HL-60 (cell line): ENCODE measurements at regions not wholly inside any gene's neighbourhood (a gene's known extent, or its start where the extent isn't known, plus 50 kb on each side); places are given as distances from the start of the nearest gene placed in this dataset.

ENCODE experiments used
- GABPA ChIP-seq: IDR thresholded peaks from 2 replicates; pipeline ENCODE4 v1.6.1; 2012; ENCODE audit warnings: low read depth
- POLR2AphosphoS5 ChIP-seq: IDR thresholded peaks from 2 replicates; pipeline ENCODE4 v1.6.1; 2012; ENCODE audit warnings: low read depth
- TF ChIP-seq, protein P1 (sequence below): IDR thresholded peaks from one replicate; pipeline ENCODE4 v1.5.1; 2011; ENCODE audit warnings: low read length, control low read depth, inconsistent platforms; ENCODE audit not compliant: insufficient read depth
- TF ChIP-seq, protein P2 (sequence below): IDR thresholded peaks from 2 replicates; pipeline ENCODE4 v1.6.1; 2012; ENCODE audit warnings: low read depth; ENCODE audit not compliant: insufficient replicate concordance

GRCh38 chr12:67070604-67071003 lies 198.6 kb upstream of the CAND1 start:
- TF ChIP-seq, protein P1, sequence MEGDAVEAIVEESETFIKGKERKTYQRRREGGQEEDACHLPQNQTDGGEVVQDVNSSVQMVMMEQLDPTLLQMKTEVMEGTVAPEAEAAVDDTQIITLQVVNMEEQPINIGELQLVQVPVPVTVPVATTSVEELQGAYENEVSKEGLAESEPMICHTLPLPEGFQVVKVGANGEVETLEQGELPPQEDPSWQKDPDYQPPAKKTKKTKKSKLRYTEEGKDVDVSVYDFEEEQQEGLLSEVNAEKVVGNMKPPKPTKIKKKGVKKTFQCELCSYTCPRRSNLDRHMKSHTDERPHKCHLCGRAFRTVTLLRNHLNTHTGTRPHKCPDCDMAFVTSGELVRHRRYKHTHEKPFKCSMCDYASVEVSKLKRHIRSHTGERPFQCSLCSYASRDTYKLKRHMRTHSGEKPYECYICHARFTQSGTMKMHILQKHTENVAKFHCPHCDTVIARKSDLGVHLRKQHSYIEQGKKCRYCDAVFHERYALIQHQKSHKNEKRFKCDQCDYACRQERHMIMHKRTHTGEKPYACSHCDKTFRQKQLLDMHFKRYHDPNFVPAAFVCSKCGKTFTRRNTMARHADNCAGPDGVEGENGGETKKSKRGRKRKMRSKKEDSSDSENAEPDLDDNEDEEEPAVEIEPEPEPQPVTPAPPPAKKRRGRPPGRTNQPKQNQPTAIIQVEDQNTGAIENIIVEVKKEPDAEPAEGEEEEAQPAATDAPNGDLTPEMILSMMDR, result no peak
- no peak for TF ChIP-seq POLR2AphosphoS5
- no peak for TF ChIP-seq GABPA
- TF ChIP-seq, protein P2, sequence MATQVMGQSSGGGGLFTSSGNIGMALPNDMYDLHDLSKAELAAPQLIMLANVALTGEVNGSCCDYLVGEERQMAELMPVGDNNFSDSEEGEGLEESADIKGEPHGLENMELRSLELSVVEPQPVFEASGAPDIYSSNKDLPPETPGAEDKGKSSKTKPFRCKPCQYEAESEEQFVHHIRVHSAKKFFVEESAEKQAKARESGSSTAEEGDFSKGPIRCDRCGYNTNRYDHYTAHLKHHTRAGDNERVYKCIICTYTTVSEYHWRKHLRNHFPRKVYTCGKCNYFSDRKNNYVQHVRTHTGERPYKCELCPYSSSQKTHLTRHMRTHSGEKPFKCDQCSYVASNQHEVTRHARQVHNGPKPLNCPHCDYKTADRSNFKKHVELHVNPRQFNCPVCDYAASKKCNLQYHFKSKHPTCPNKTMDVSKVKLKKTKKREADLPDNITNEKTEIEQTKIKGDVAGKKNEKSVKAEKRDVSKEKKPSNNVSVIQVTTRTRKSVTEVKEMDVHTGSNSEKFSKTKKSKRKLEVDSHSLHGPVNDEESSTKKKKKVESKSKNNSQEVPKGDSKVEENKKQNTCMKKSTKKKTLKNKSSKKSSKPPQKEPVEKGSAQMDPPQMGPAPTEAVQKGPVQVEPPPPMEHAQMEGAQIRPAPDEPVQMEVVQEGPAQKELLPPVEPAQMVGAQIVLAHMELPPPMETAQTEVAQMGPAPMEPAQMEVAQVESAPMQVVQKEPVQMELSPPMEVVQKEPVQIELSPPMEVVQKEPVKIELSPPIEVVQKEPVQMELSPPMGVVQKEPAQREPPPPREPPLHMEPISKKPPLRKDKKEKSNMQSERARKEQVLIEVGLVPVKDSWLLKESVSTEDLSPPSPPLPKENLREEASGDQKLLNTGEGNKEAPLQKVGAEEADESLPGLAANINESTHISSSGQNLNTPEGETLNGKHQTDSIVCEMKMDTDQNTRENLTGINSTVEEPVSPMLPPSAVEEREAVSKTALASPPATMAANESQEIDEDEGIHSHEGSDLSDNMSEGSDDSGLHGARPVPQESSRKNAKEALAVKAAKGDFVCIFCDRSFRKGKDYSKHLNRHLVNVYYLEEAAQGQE, result no peak
